ENCODE measurements at regions not wholly inside any gene's neighbourhood (a gene's known extent, or its start where the extent isn't known, plus 50 kb on each side); places are given as distances from the start of the nearest gene placed in this dataset.
A peak's percentile ranks its signal among the peaks of the same experiment; 100 is the strongest.

GRCh38 chr2:57878866-57879210, 167.8 kb upstream of the VRK2 start:
- intact Hi-C loops (cut with micrococcal nuclease; ENCODE audit: unreplicated experiment), result no loop called here
- DNase-seq, result no peak
- peaks cover 8% of the 10 kb centered on the region for H3K4me1 Mint-ChIP-seq (ENCODE audit: low read depth, unreplicated experiment)
- H3K36me3 Mint-ChIP-seq (ENCODE audit: insufficient read depth, unreplicated experiment), result no peaks in the 10 kb centered on the region
- no peak overlapping the region for H3K4me3 Mint-ChIP-seq (ENCODE audit: low read depth, unreplicated experiment)
- no peaks in the 10 kb centered on the region for H3K27me3 Mint-ChIP-seq (ENCODE audit: unreplicated experiment)
- CTCF ChIA-PET, result interaction anchor here (1.1 kb wide), 1 partner anchor 11 kb away, joined by 3 read pairs; no protein-coding TSS in a partner anchor
- BruUV-seq (replicated peaks), result no TSS peak
- no peak for TF ChIP-seq CTCF (IDR thresholded peaks at IDR 0.05; ENCODE audit: unreplicated experiment)
- H3K9me3 Mint-ChIP-seq (ENCODE audit: low read depth, unreplicated experiment), result no peaks in the 10 kb centered on the region
- no peak overlapping the region for H3K27ac Mint-ChIP-seq (ENCODE audit: unreplicated experiment)

GRCh38 chr2:57880446-57880845, 166.2 kb upstream of the VRK2 start:
- no peak for TF ChIP-seq CTCF (IDR thresholded peaks at IDR 0.05; ENCODE audit: unreplicated experiment)
- Mint-ChIP-seq H3K27ac (ENCODE audit: unreplicated experiment) (no peak overlapping the region), H3K9me3 (ENCODE audit: low read depth, unreplicated experiment) (no peaks in the 10 kb centered on the region), H3K27me3 (ENCODE audit: unreplicated experiment) (no peaks in the 10 kb centered on the region), H3K4me1 (ENCODE audit: low read depth, unreplicated experiment) (peaks cover 8% of the 10 kb centered on the region), H3K4me3 (ENCODE audit: low read depth, unreplicated experiment) (no peak overlapping the region), H3K36me3 (ENCODE audit: insufficient read depth, unreplicated experiment) (no peaks in the 10 kb centered on the region)
- no TSS peak for BruUV-seq (replicated peaks)
- intact Hi-C loops (cut with micrococcal nuclease; ENCODE audit: unreplicated experiment), result loop anchor here (5.0 kb wide), 1 partner anchor 123 kb away; no protein-coding TSS in a partner anchor
- CTCF ChIA-PET, result interaction anchor here (0.7 kb wide), 1 partner anchor 1315 kb away, joined by 3 read pairs; no protein-coding TSS in a partner anchor
- no peak for DNase-seq

- H3K27me3 Mint-ChIP-seq (ENCODE audit: unreplicated experiment), result no peaks in the 10 kb centered on the region
- no peaks in the 10 kb centered on the region for H3K9me3 Mint-ChIP-seq (ENCODE audit: low read depth, unreplicated experiment)
- H3K4me3 Mint-ChIP-seq (ENCODE audit: low read depth, unreplicated experiment), result no peak overlapping the region
- no peak overlapping the region for H3K27ac Mint-ChIP-seq (ENCODE audit: unreplicated experiment)
- intact Hi-C loops (cut with micrococcal nuclease; ENCODE audit: unreplicated experiment), result loop anchor here (5.0 kb wide), 1 partner anchor 124 kb away; no protein-coding TSS in a partner anchor
- CTCF ChIA-PET, result no interaction called here
- peaks cover 8% of the 10 kb centered on the region for H3K4me1 Mint-ChIP-seq (ENCODE audit: low read depth, unreplicated experiment)
- H3K36me3 Mint-ChIP-seq (ENCODE audit: insufficient read depth, unreplicated experiment), result no peaks in the 10 kb centered on the region
- no peak for TF ChIP-seq CTCF (IDR thresholded peaks at IDR 0.05; ENCODE audit: unreplicated experiment)
- no TSS peak for BruUV-seq (replicated peaks)
- DNase-seq, result no peak
These were observed 165.6 kb upstream of the VRK2 start for GRCh38 chr2:57880967-57881366.

GRCh38 chr2:57881998-57882888, 164.4 kb upstream of the VRK2 start:
- no peak for TF ChIP-seq CTCF (IDR thresholded peaks at IDR 0.05; ENCODE audit: unreplicated experiment)
- Mint-ChIP-seq H3K27ac (ENCODE audit: unreplicated experiment) (no peak overlapping the region), H3K27me3 (ENCODE audit: unreplicated experiment) (no peaks in the 10 kb centered on the region), H3K4me1 (ENCODE audit: low read depth, unreplicated experiment) (peaks cover 8% of the 10 kb centered on the region), H3K9me3 (ENCODE audit: low read depth, unreplicated experiment) (no peaks in the 10 kb centered on the region), H3K36me3 (ENCODE audit: insufficient read depth, unreplicated experiment) (no peaks in the 10 kb centered on the region), H3K4me3 (ENCODE audit: low read depth, unreplicated experiment) (no peak overlapping the region)
- CTCF ChIA-PET, result no interaction called here
- peak; percentile 1 for DNase-seq
- BruUV-seq (replicated peaks), result no TSS peak
- intact Hi-C loops (cut with micrococcal nuclease; ENCODE audit: unreplicated experiment), result loop anchor here (5.0 kb wide), 1 partner anchor 125 kb away; no protein-coding TSS in a partner anchor

Measured in Calu3 (cell line).